ENCODE measurements at regions not wholly inside any gene's neighbourhood (a gene's known extent, or its start where the extent isn't known, plus 50 kb on each side); places are given as distances from the start of the nearest gene placed in this dataset.

- no peak for FAIRE-seq
Measured at GRCh38 chr4:156710365-156711192, 261.0 kb downstream of the PDGFC start.

- no peak for FAIRE-seq
Measured at GRCh38 chr4:156705311-156705710, 266.3 kb downstream of the PDGFC start.

GRCh38 chr4:156695163-156695562 is 276.4 kb downstream of the PDGFC start:
- no peak for FAIRE-seq

GRCh38 chr4:156694413-156694812 is 277.2 kb downstream of the PDGFC start:
- no peak for FAIRE-seq

GRCh38 chr4:156693557-156693956 is 278.0 kb downstream of the PDGFC start:
- FAIRE-seq, result no peak

GRCh38 chr4:156692016-156692415 is 279.6 kb downstream of the PDGFC start:
- no peak for FAIRE-seq

- FAIRE-seq, result no peak
Measured at GRCh38 chr4:156690572-156690971, 281.0 kb downstream of the PDGFC start.

GRCh38 chr4:156686120-156686519 is 285.5 kb downstream of the PDGFC start:
- no peak for FAIRE-seq

- no peak for FAIRE-seq
Measured at GRCh38 chr4:156685308-156685707, 286.3 kb downstream of the PDGFC start.

- no peak for FAIRE-seq
Measured at GRCh38 chr4:156677656-156678055, 293.9 kb downstream of the PDGFC start.

GRCh38 chr4:156677131-156677531 is 294.5 kb downstream of the PDGFC start:
- FAIRE-seq, result no peak

GRCh38 chr4:156676116-156676851 is 295.3 kb downstream of the PDGFC start:
- no peak for FAIRE-seq

GRCh38 chr4:156673483-156673882 is 298.1 kb downstream of the PDGFC start:
- no peak for FAIRE-seq

GRCh38 chr4:156672492-156673305 is 298.9 kb downstream of the PDGFC start:
- peak; percentile 88 for FAIRE-seq

GRCh38 chr4:156665780-156666366 is 305.7 kb downstream of the PDGFC start:
- no peak for FAIRE-seq

GRCh38 chr4:156663663-156664062 is 307.9 kb downstream of the PDGFC start:
- FAIRE-seq, result no peak

- FAIRE-seq, result no peak
Measured at GRCh38 chr4:156662921-156663320, 308.7 kb downstream of the PDGFC start.

GRCh38 chr4:156661555-156661954 is 310.0 kb downstream of the PDGFC start:
- FAIRE-seq, result no peak

GRCh38 chr4:156660465-156660864 is 311.1 kb downstream of the PDGFC start:
- FAIRE-seq, result no peak

GRCh38 chr4:156659983-156660382 is 311.6 kb downstream of the PDGFC start:
- FAIRE-seq, result no peak

- no peak for FAIRE-seq
Measured at GRCh38 chr4:156659570-156659969, 312.0 kb downstream of the PDGFC start.

GRCh38 chr4:156656896-156657295 is 314.7 kb downstream of the PDGFC start:
- FAIRE-seq, result no peak

GRCh38 chr4:156654410-156654809 is 317.2 kb downstream of the PDGFC start:
- no peak for FAIRE-seq

Measured in endometrium (tissue), 2 donors.